Smooth muscle cell (in vitro differentiated cells): ENCODE measurements at regions not wholly inside any gene's neighbourhood (a gene's known extent, or its start where the extent isn't known, plus 50 kb on each side); places are given as distances from the start of the nearest gene placed in this dataset.
"Not testable (repeated sequence)": the region's sequence is repeated elsewhere in the genome, so short reads cannot be mapped to it uniquely, and the experiment has no call there.

Source experiments
- DNase-seq: peaks from one replicate; lab custom pipeline; 2025; ENCODE audit not compliant: unreplicated experiment; lab: John Stamatoyannopoulos, UW
- H2AFZ ChIP-seq: fragments of 200-600 bp; sonication (generic); 2 replicates; pipeline ENCODE4 v1.6.0; 2016; ENCODE audit warnings: antibody characterized with exemption, low read depth, mild to moderate bottlenecking
- H3F3A ChIP-seq: fragments of 200-600 bp; sonication (generic); 2 replicates; pipeline ENCODE4 v1.6.0; 2017; ENCODE audit warnings: antibody characterized with exemption, low read depth
- H3K27ac ChIP-seq: fragments of 200-600 bp; sonication (generic); 2 replicates; pipeline ENCODE4 v1.5.1; 2016; ENCODE audit warnings: low read depth, mild to moderate bottlenecking
- H3K27me3 ChIP-seq: fragments of 200-600 bp; sonication (generic); 2 replicates; pipeline ENCODE4 v1.6.1; 2016; ENCODE audit warnings: low read depth, mild to moderate bottlenecking
- H3K36me3 ChIP-seq: fragments of 200-600 bp; sonication (generic); 2 replicates; pipeline ENCODE4 v1.5.1; 2016; ENCODE audit warnings: low read depth
- H3K4me1 ChIP-seq: fragments of 200-600 bp; sonication (generic); 2 replicates; pipeline ENCODE4 v1.5.1; 2016; ENCODE audit warnings: low read depth
- H3K4me2 ChIP-seq: fragments of 200-600 bp; sonication (generic); 2 replicates; pipeline ENCODE4 v1.6.0; 2016; ENCODE audit warnings: mild to moderate bottlenecking
- H3K4me3 ChIP-seq: fragments of 200-600 bp; sonication (generic); 2 replicates; pipeline ENCODE4 v1.5.1; 2016; ENCODE audit warnings: mild to moderate bottlenecking
- H3K79me2 ChIP-seq: fragments of 200-600 bp; sonication (generic); 2 replicates; pipeline ENCODE4 v1.6.0; 2016; ENCODE audit warnings: low read depth, mild to moderate bottlenecking
- H3K9ac ChIP-seq: fragments of 200-600 bp; sonication (generic); 2 replicates; pipeline ENCODE4 v1.6.0; 2016; ENCODE audit warnings: low read depth
- H3K9me3 ChIP-seq: fragments of 200-600 bp; sonication (generic); replicated peaks from 2 replicates; pipeline ENCODE4 v1.5.1; 2016; ENCODE audit warnings: low read depth
- H4K20me1 ChIP-seq: fragments of 200-600 bp; sonication (generic); 2 replicates; pipeline ENCODE4 v1.6.0; 2016; ENCODE audit warnings: low read depth
- WGBS: methylation state at CpG from one replicate; pipeline ENCODE4 v1.1.7; 2016; ENCODE audit warnings: low lambda C conversion rate; 5-methylcytosine and 5-hydroxymethylcytosine counted together
- TF ChIP-seq, protein P1 (sequence below): fragments of 200-600 bp; sonication (generic); IDR thresholded peaks from 2 replicates; pipeline ENCODE4 v1.5.1; 2017; ENCODE audit warnings: borderline replicate concordance, mild to moderate bottlenecking, antibody characterized with exemption; ENCODE audit not compliant: insufficient read depth, poor library complexity, severe bottlenecking

DNA sequence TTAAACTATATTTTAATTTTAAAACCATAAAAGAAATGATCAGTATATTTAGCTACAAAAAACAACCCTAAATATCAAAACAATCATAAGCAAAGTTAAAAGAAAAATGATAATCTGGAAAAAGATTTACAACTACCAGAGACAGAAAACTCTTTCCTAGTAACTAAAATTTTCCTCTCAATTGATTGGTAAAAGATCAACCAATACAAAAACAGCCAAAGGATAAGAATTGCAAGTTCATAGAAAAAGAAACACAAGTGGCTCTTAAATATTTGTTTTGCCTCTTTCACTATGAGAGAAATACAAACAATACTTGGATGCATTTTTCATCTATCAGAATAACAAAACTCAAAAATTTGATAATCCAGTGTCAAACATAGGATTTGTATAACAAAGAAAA, 101.8 kb upstream of the ZC3H15 start:
- no peak overlapping the region for H3K4me2 ChIP-seq
- H3F3A ChIP-seq: no peaks in the 10 kb centered on the region
- H3K4me3 ChIP-seq: no peak overlapping the region
- no peaks in the 10 kb centered on the region for H3K4me1 ChIP-seq
- no peaks in the 10 kb centered on the region for H3K79me2 ChIP-seq
- H3K9ac ChIP-seq: no peak overlapping the region
- H3K27me3 ChIP-seq: no peaks in the 10 kb centered on the region
- H2AFZ ChIP-seq: no peak overlapping the region
- no peak for DNase-seq
- no peak overlapping the region for H3K27ac ChIP-seq
- no peaks in the 10 kb centered on the region for H3K36me3 ChIP-seq
- no peaks in the 10 kb centered on the region for H4K20me1 ChIP-seq
- no peaks in the 10 kb centered on the region for H3K9me3 ChIP-seq
- TF ChIP-seq, protein P1, sequence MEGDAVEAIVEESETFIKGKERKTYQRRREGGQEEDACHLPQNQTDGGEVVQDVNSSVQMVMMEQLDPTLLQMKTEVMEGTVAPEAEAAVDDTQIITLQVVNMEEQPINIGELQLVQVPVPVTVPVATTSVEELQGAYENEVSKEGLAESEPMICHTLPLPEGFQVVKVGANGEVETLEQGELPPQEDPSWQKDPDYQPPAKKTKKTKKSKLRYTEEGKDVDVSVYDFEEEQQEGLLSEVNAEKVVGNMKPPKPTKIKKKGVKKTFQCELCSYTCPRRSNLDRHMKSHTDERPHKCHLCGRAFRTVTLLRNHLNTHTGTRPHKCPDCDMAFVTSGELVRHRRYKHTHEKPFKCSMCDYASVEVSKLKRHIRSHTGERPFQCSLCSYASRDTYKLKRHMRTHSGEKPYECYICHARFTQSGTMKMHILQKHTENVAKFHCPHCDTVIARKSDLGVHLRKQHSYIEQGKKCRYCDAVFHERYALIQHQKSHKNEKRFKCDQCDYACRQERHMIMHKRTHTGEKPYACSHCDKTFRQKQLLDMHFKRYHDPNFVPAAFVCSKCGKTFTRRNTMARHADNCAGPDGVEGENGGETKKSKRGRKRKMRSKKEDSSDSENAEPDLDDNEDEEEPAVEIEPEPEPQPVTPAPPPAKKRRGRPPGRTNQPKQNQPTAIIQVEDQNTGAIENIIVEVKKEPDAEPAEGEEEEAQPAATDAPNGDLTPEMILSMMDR: no peak

DNA sequence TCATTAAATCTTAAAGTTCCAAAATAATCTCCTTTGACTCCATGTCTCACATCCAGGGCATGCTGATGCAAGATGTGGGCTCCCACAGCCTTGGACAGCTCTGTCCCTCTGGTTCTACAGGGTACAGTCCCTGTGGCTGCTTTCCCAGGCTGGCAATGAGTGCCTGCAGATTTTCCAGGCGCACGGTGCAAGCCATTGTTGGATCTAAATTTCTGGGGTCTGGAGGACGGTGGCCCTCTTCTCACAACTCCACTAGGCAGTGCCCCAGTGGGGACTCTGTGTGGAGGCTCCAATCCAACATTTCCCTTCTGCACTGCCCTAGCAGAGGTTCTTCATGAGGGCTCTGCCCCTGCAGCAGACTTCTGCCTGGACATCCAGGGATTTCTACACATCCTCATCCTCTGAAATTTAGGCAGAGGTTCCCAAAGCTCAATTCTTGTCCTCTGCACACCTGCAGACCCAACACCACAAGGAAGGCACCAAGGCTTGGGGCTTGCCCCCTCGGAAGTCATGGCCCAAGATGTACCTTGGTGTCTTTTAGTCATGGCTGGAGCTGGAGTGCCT, 100.3 kb upstream of the ZC3H15 start:
- not testable (repeated sequence) for H4K20me1 ChIP-seq, H2AFZ ChIP-seq, DNase-seq, H3K4me1 ChIP-seq, H3K4me3 ChIP-seq, H3K9ac ChIP-seq, H3K27ac ChIP-seq, H3K79me2 ChIP-seq, H3F3A ChIP-seq, H3K9me3 ChIP-seq, H3K4me2 ChIP-seq, H3K36me3 ChIP-seq, H3K27me3 ChIP-seq
- WGBS: 96% methylated on average over 4 of the region's 4 CpGs

DNA sequence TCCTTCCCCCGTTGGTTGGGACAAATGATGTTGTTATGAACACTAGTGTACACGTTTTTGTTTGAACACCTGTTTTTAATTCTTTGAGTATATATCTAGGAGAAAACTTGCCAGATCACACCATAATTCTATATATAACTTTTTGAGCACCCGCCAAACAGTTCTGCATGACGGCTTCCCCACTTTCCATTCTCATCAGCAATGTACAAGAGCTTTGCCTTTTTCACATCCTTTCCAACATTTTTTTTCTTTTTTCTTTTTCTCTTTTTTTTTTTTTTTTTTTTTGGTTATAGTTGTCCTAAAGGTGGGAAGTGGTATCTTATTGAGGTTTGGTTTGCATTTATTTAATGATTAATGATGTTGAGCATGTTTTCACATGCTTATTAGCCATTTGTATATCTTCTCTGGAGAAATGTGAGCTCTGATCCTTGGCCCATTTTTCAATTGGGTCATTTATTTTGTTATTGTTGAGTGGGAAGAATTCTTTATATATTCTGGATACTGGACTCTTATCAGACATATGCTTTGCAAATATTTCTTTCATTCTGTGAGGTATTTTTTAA, 86.9 kb upstream of the ZC3H15 start:
- H4K20me1 ChIP-seq: no peaks in the 10 kb centered on the region
- TF ChIP-seq, protein P1: no peak
- H3K9ac ChIP-seq: no peak overlapping the region
- no peak overlapping the region for H3K27ac ChIP-seq
- no peak for DNase-seq
- no peaks in the 10 kb centered on the region for H3K27me3 ChIP-seq
- no peaks in the 10 kb centered on the region for H3F3A ChIP-seq
- H3K9me3 ChIP-seq: no peaks in the 10 kb centered on the region
- no peaks in the 10 kb centered on the region for H3K4me1 ChIP-seq
- H3K36me3 ChIP-seq: no peaks in the 10 kb centered on the region
- no peak overlapping the region for H3K4me2 ChIP-seq
- no peaks in the 10 kb centered on the region for H3K79me2 ChIP-seq
- H2AFZ ChIP-seq: no peak overlapping the region
- WGBS: 67% methylated on average over 4 of the region's 4 CpGs
- H3K4me3 ChIP-seq: no peak overlapping the region

DNA sequence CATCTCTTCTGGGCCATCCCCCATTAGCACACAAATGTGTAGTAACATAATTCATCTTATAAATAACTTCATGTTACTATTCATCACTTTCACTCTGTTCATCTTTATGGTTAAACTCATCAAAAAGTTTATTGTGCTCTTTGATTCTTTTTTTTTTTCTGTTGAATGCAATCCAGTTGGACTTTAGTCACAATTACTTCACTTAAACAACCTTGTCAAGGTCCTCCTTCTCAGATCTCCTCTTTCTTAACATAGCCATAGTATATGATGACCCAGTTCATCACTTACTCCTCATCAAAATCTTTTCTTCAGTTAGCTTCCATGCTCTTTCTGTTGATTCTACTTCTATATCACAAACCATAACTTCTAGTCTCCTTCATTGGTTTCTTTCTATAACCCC, 80.2 kb upstream of the ZC3H15 start:
- no peaks in the 10 kb centered on the region for H3K9me3 ChIP-seq
- no peak overlapping the region for H3K4me2 ChIP-seq
- no peaks in the 10 kb centered on the region for H4K20me1 ChIP-seq
- no peaks in the 10 kb centered on the region for H3F3A ChIP-seq
- H3K4me1 ChIP-seq: no peaks in the 10 kb centered on the region
- no peak overlapping the region for H3K27ac ChIP-seq
- no peak for DNase-seq
- no peak overlapping the region for H3K4me3 ChIP-seq
- H3K9ac ChIP-seq: no peak overlapping the region
- TF ChIP-seq, protein P1: no peak
- H3K79me2 ChIP-seq: no peaks in the 10 kb centered on the region
- H2AFZ ChIP-seq: no peak overlapping the region
- H3K27me3 ChIP-seq: no peaks in the 10 kb centered on the region
- H3K36me3 ChIP-seq: no peaks in the 10 kb centered on the region
